Karpas-422 (cell line): ENCODE measurements at regions not wholly inside any gene's neighbourhood (a gene's known extent, or its start where the extent isn't known, plus 50 kb on each side); places are given as distances from the start of the nearest gene placed in this dataset.

ENCODE experiments used
- DNase-seq: peaks from one replicate; pipeline ENCODE4 v3.0.0-alpha.2; 2015
- H2AFZ ChIP-seq: fragments of 200-600 bp; sonication (generic); 2 replicates; pipeline ENCODE4 v1.6.1; 2014; ENCODE audit warnings: antibody characterized with exemption, low read length, mixed read lengths
- H3K27ac ChIP-seq: fragments of 200-600 bp; sonication (generic); 2 replicates; pipeline ENCODE4 v1.5.1; 2014; ENCODE audit warnings: mild to moderate bottlenecking, low read length, moderate library complexity
- H3K27me3 ChIP-seq: fragments of 200-600 bp; sonication (generic); 2 replicates; pipeline ENCODE4 v1.6.1; 2014; ENCODE audit warnings: low read length, mixed read lengths
- H3K36me3 ChIP-seq: fragments of 200-600 bp; sonication (generic); 2 replicates; pipeline ENCODE4 v1.6.1; 2014; ENCODE audit warnings: low read length, mixed read lengths; ENCODE audit not compliant: insufficient read depth
- H3K4me1 ChIP-seq: fragments of 200-600 bp; sonication (generic); 2 replicates; pipeline ENCODE4 v1.6.1; 2014; ENCODE audit warnings: mild to moderate bottlenecking, low read length, mixed read lengths
- H3K4me2 ChIP-seq: fragments of 200-600 bp; sonication (generic); 2 replicates; pipeline ENCODE4 v1.6.1; 2014; ENCODE audit warnings: low read length, low read depth, mild to moderate bottlenecking; ENCODE audit not compliant: poor library complexity, severe bottlenecking
- H3K4me3 ChIP-seq: fragments of 200-600 bp; sonication (generic); 2 replicates; pipeline ENCODE4 v1.5.1; 2014; ENCODE audit warnings: mild to moderate bottlenecking, antibody characterized with exemption, low read length, mixed read lengths
- H3K79me2 ChIP-seq: fragments of 200-600 bp; sonication (generic); 2 replicates; pipeline ENCODE4 v1.6.1; 2014; ENCODE audit warnings: mild to moderate bottlenecking, low read length, mixed read lengths
- H3K9ac ChIP-seq: fragments of 200-600 bp; sonication (generic); 2 replicates; pipeline ENCODE4 v1.6.0; 2014; ENCODE audit warnings: low read length
- H3K9me2 ChIP-seq: fragments of 200-600 bp; sonication (generic), shearing (Covaris generic); replicated peaks from 2 replicates; pipeline ENCODE4 v1.6.0; 2014; ENCODE audit warnings: mild to moderate bottlenecking, low read length, moderate library complexity; ENCODE audit not compliant: insufficient read depth
- H3K9me3 ChIP-seq: fragments of 300-700, 200-600 bp; sonication (generic); 2 replicates; pipeline ENCODE4 v1.6.1; 2014; ENCODE audit warnings: low read length, mixed read lengths
- H4K20me1 ChIP-seq: fragments of 200-600 bp; sonication (generic); 2 replicates; pipeline ENCODE4 v1.6.1; 2014; ENCODE audit warnings: mild to moderate bottlenecking, antibody characterized with exemption, low read length, low read depth; ENCODE audit not compliant: insufficient read depth

DNA sequence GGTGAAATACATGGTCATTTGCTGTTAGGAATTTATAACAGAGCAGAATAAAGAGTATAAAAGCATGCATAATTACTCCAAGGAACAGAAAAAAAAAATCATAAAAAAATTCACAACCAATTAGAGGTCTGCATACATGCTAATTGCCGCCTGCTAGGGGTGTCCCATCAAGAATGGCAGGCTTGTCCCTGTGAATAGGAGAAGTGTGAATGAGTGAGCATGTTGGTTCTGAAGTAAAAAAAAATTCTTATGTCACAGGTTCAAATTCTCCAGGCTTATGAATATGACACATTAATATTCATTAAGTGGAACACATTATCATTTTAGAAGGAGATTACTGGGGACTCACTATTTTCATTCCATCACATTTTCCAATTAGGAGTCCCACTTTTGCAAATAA, 822.7 kb downstream of the NTRK3 start:
- H3K9me3 ChIP-seq, result peaks cover 18% of the 10 kb centered on the region; the same call in 1 of the 2 replicates
- no peak overlapping the region for H2AFZ ChIP-seq
- no peaks in the 10 kb centered on the region for H3K36me3 ChIP-seq
- H4K20me1 ChIP-seq, result no peaks in the 10 kb centered on the region
- no peaks in the 10 kb centered on the region for H3K4me1 ChIP-seq
- H3K4me3 ChIP-seq, result no peak overlapping the region
- H3K4me2 ChIP-seq, result no peak overlapping the region
- no peak overlapping the region for H3K9ac ChIP-seq
- DNase-seq, result no peak
- no peaks in the 10 kb centered on the region for H3K79me2 ChIP-seq
- no peaks in the 10 kb centered on the region for H3K27me3 ChIP-seq
- H3K9me2 ChIP-seq, result no peaks in the 10 kb centered on the region
- no peak overlapping the region for H3K27ac ChIP-seq

GRCh38 chr15:87429754-87430153, 826.8 kb downstream of the NTRK3 start:
- Histone ChIP-seq H3K36me3 (no peaks in the 10 kb centered on the region), H4K20me1 (no peaks in the 10 kb centered on the region), H3K27ac (no peak overlapping the region), H3K79me2 (no peaks in the 10 kb centered on the region), H3K9me3 (peaks cover 12% of the 10 kb centered on the region; the same call in 1 of the 2 replicates), H3K27me3 (no peaks in the 10 kb centered on the region), H3K4me2 (no peak overlapping the region), H2AFZ (no peak overlapping the region), H3K4me3 (no peak overlapping the region), H3K4me1 (no peaks in the 10 kb centered on the region), H3K9me2 (no peaks in the 10 kb centered on the region), H3K9ac (no peak overlapping the region)
- no peak for DNase-seq

- Histone ChIP-seq H3K9ac (no peak overlapping the region), H3K27me3 (no peaks in the 10 kb centered on the region), H3K36me3 (no peaks in the 10 kb centered on the region), H3K9me3 (peaks cover 20% of the 10 kb centered on the region; the same call in 1 of the 2 replicates), H3K4me2 (no peak overlapping the region), H3K27ac (no peak overlapping the region), H3K79me2 (no peaks in the 10 kb centered on the region), H3K4me1 (no peaks in the 10 kb centered on the region), H3K9me2 (no peaks in the 10 kb centered on the region), H3K4me3 (no peak overlapping the region), H4K20me1 (no peaks in the 10 kb centered on the region), H2AFZ (no peak overlapping the region)
- DNase-seq, result no peak
Measured at GRCh38 chr15:87420017-87420416, 836.5 kb downstream of the NTRK3 start.

DNA sequence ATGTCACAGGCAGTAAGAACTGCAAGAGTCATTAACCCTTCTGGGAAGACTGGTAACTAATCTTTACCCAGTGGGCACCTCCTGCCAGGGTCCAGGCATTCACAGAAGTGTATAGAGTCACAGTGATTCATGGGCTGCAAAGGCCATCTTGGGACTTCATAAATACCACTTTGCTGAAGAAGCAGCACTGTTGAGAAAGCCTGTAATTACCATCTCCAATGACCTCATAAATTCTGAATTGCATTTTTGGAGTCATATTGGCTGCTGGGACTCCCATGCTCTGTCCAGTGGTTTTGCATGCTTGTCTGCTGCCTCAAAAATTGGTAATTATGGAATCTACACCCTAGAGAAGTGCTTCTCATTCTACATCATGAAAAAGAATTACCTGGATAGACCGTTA, 837.2 kb downstream of the NTRK3 start:
- Histone ChIP-seq H3K4me1 (no peaks in the 10 kb centered on the region), H4K20me1 (no peaks in the 10 kb centered on the region), H3K36me3 (no peaks in the 10 kb centered on the region), H3K9me2 (no peaks in the 10 kb centered on the region), H3K9me3 (peaks cover 20% of the 10 kb centered on the region; the same call in 1 of the 2 replicates), H3K27me3 (no peaks in the 10 kb centered on the region), H3K79me2 (no peaks in the 10 kb centered on the region), H3K27ac (no peak overlapping the region), H2AFZ (no peak overlapping the region), H3K4me2 (no peak overlapping the region), H3K4me3 (no peak overlapping the region), H3K9ac (no peak overlapping the region)
- DNase-seq, result no peak

- DNase-seq, result no peak
- peaks cover 18% of the 10 kb centered on the region; the same call in 1 of the 2 replicates for H3K9me3 ChIP-seq
- H3K36me3 ChIP-seq, result no peaks in the 10 kb centered on the region
- no peaks in the 10 kb centered on the region for H4K20me1 ChIP-seq
- H3K79me2 ChIP-seq, result no peaks in the 10 kb centered on the region
- H3K4me1 ChIP-seq, result no peaks in the 10 kb centered on the region
- H3K27me3 ChIP-seq, result no peaks in the 10 kb centered on the region
- H3K4me3 ChIP-seq, result no peak overlapping the region
- no peak overlapping the region for H2AFZ ChIP-seq
- no peak overlapping the region for H3K9ac ChIP-seq
- H3K4me2 ChIP-seq, result no peak overlapping the region
- no peaks in the 10 kb centered on the region for H3K9me2 ChIP-seq
- H3K27ac ChIP-seq, result no peak overlapping the region
Measured at GRCh38 chr15:87416591-87417257, 839.8 kb downstream of the NTRK3 start.

- Histone ChIP-seq H3K4me1 (no peaks in the 10 kb centered on the region), H3K27me3 (no peaks in the 10 kb centered on the region), H3K9me3 (no peaks in the 10 kb centered on the region), H2AFZ (no peak overlapping the region), H3K4me3 (no peak overlapping the region), H3K9ac (no peak overlapping the region), H4K20me1 (no peaks in the 10 kb centered on the region), H3K9me2 (no peaks in the 10 kb centered on the region), H3K79me2 (no peaks in the 10 kb centered on the region), H3K27ac (no peak overlapping the region), H3K4me2 (no peak overlapping the region), H3K36me3 (no peaks in the 10 kb centered on the region)
- DNase-seq, result no peak
Measured at GRCh38 chr15:87408902-87409301, 847.6 kb downstream of the NTRK3 start.

DNA sequence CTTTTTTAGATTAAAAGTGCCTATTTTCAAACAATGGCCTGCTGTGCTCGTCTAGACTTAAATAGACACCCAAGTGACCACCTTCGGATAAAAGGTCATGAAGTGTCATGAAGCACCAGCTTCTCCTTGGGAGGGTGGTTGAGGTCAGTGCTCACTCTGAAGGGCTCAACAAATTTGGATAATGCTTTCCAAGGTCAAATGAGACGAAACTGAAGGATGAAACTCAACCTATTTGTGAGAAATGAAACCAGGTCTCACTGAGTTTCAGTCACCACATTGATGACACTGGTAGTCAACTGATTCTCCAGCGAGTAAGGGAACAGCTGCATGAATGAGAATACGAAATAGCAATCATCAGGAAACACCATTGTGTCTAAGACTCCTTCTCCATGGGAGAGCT, 852.6 kb downstream of the NTRK3 start:
- no peak overlapping the region for H3K9ac ChIP-seq
- DNase-seq, result no peak
- H3K4me3 ChIP-seq, result no peak overlapping the region
- H3K36me3 ChIP-seq, result no peaks in the 10 kb centered on the region
- no peak overlapping the region for H3K27ac ChIP-seq
- peaks cover 3% of the 10 kb centered on the region; the same call in 1 of the 2 replicates for H3K9me3 ChIP-seq
- no peak overlapping the region for H2AFZ ChIP-seq
- H3K27me3 ChIP-seq, result no peaks in the 10 kb centered on the region
- H3K9me2 ChIP-seq, result no peaks in the 10 kb centered on the region
- H3K4me2 ChIP-seq, result no peak overlapping the region
- H3K79me2 ChIP-seq, result no peaks in the 10 kb centered on the region
- H3K4me1 ChIP-seq, result no peaks in the 10 kb centered on the region
- H4K20me1 ChIP-seq, result no peaks in the 10 kb centered on the region

- H3K9me2 ChIP-seq, result no peaks in the 10 kb centered on the region
- H3K9me3 ChIP-seq, result peaks cover 3% of the 10 kb centered on the region; the same call in 1 of the 2 replicates
- H3K27me3 ChIP-seq, result no peaks in the 10 kb centered on the region
- H3K36me3 ChIP-seq, result no peaks in the 10 kb centered on the region
- H4K20me1 ChIP-seq, result no peaks in the 10 kb centered on the region
- H3K27ac ChIP-seq, result no peak overlapping the region
- no peak overlapping the region for H2AFZ ChIP-seq
- no peak for DNase-seq
- no peaks in the 10 kb centered on the region for H3K4me1 ChIP-seq
- no peak overlapping the region for H3K4me2 ChIP-seq
- H3K4me3 ChIP-seq, result no peak overlapping the region
- no peaks in the 10 kb centered on the region for H3K79me2 ChIP-seq
- no peak overlapping the region for H3K9ac ChIP-seq
Measured at GRCh38 chr15:87401973-87402372, 854.6 kb downstream of the NTRK3 start.
